Loucy (cell line): ENCODE measurements at regions not wholly inside any gene's neighbourhood (a gene's known extent, or its start where the extent isn't known, plus 50 kb on each side); places are given as distances from the start of the nearest gene placed in this dataset.

Experiments
- H2AFZ ChIP-seq: fragments of 200-600 bp; sonication (generic); 2 replicates; pipeline ENCODE4 v1.6.0; 2016; ENCODE audit warnings: antibody characterized with exemption, mild to moderate bottlenecking, low read length, moderate library complexity
- H3F3A ChIP-seq: fragments of 200-600 bp; 2 replicates; pipeline ENCODE4 v1.6.0; 2016; ENCODE audit warnings: antibody characterized with exemption, low read depth, mild to moderate bottlenecking
- H3K27me3 ChIP-seq: fragments of 200-600 bp; sonication (generic); 2 replicates; pipeline ENCODE4 v1.6.1; 2014; ENCODE audit warnings: low read length, mild to moderate bottlenecking; ENCODE audit not compliant: insufficient read depth, poor library complexity, severe bottlenecking
- H3K36me3 ChIP-seq: fragments of 200-600 bp; sonication (generic); 2 replicates; pipeline ENCODE4 v1.6.1; 2016; ENCODE audit warnings: low read length; ENCODE audit not compliant: insufficient read depth
- H3K4me1 ChIP-seq: fragments of 200-600 bp; sonication (generic); 2 replicates; pipeline ENCODE4 v1.5.1; 2014; ENCODE audit warnings: low read length, mild to moderate bottlenecking; ENCODE audit not compliant: insufficient read depth, poor library complexity, severe bottlenecking
- H3K4me2 ChIP-seq: fragments of 200-600 bp; sonication (generic); 2 replicates; pipeline ENCODE4 v1.6.0; 2014; ENCODE audit warnings: antibody characterized with exemption, low read length, low read depth, mild to moderate bottlenecking; ENCODE audit not compliant: poor library complexity, severe bottlenecking
- H3K4me3 ChIP-seq: fragments of 200-600 bp; sonication (generic); 2 replicates; pipeline ENCODE4 v1.5.1; 2014; ENCODE audit warnings: low read length, mild to moderate bottlenecking, mixed read lengths; ENCODE audit not compliant: poor library complexity, severe bottlenecking
- H3K79me2 ChIP-seq: fragments of 200-600 bp; sonication (generic); 2 replicates; pipeline ENCODE4 v1.6.1; 2014; ENCODE audit warnings: low read length; ENCODE audit not compliant: insufficient read depth
- H3K9ac ChIP-seq: fragments of 200-600 bp; sonication (generic); 2 replicates; pipeline ENCODE4 v1.6.0; 2014; ENCODE audit warnings: mild to moderate bottlenecking, low read depth, low read length, moderate library complexity; ENCODE audit not compliant: poor library complexity, severe bottlenecking
- H3K9me2 ChIP-seq: fragments of 200-600 bp; sonication (generic); replicated peaks from 2 replicates; pipeline ENCODE4 v1.6.1; 2016; ENCODE audit warnings: low read depth, low read length, mixed read lengths
- H3K9me3 ChIP-seq: fragments of 200-600 bp; sonication (generic); 2 replicates; pipeline ENCODE4 v1.6.1; 2014; ENCODE audit warnings: mild to moderate bottlenecking, antibody characterized with exemption, low read length, low read depth; ENCODE audit not compliant: insufficient read depth
- H4K20me1 ChIP-seq: fragments of 200-600 bp; sonication (generic); 2 replicates; pipeline ENCODE4 v1.6.0; 2014; ENCODE audit warnings: antibody characterized with exemption, low read length, mild to moderate bottlenecking; ENCODE audit not compliant: insufficient read depth, poor library complexity, severe bottlenecking
- CTCF ChIP-seq: fragments of 200-600 bp; sonication (generic); conservative IDR thresholded peaks from 2 replicates; pipeline ENCODE4 v1.5.1; 2014; ENCODE audit warnings: mild to moderate bottlenecking, antibody characterized with exemption, low read length
- EZH2phosphoT487 ChIP-seq: fragments of 200-600 bp; IDR thresholded peaks from 2 replicates; pipeline ENCODE4 v1.6.1; 2018; ENCODE audit warnings: antibody characterized with exemption, mild to moderate bottlenecking, moderate library complexity, borderline replicate concordance

GRCh38 chr6:130693944-130694343 lies 133.3 kb upstream of the SMLR1 start:
- no peak overlapping the region for H3K4me3 ChIP-seq
- H3K4me1 ChIP-seq, result no peaks in the 10 kb centered on the region
- no peaks in the 10 kb centered on the region for H4K20me1 ChIP-seq
- H3K9me2 ChIP-seq, result no peaks in the 10 kb centered on the region
- no peaks in the 10 kb centered on the region for H3K79me2 ChIP-seq
- TF ChIP-seq EZH2phosphoT487, result no peak
- TF ChIP-seq CTCF, result no peak
- H3K27me3 ChIP-seq, result no peaks in the 10 kb centered on the region
- H2AFZ ChIP-seq, result no peak overlapping the region
- H3K9me3 ChIP-seq, result no peaks in the 10 kb centered on the region
- no peak overlapping the region for H3K9ac ChIP-seq
- no peaks in the 10 kb centered on the region for H3K36me3 ChIP-seq
- H3F3A ChIP-seq, result no peaks in the 10 kb centered on the region
- H3K4me2 ChIP-seq, result no peak overlapping the region

GRCh38 chr6:130694606-130695005 lies 132.6 kb upstream of the SMLR1 start:
- no peak for TF ChIP-seq EZH2phosphoT487
- no peak overlapping the region for H2AFZ ChIP-seq
- no peaks in the 10 kb centered on the region for H3F3A ChIP-seq
- H3K9ac ChIP-seq, result no peak overlapping the region
- no peak overlapping the region for H3K4me2 ChIP-seq
- no peaks in the 10 kb centered on the region for H3K79me2 ChIP-seq
- H3K36me3 ChIP-seq, result no peaks in the 10 kb centered on the region
- no peaks in the 10 kb centered on the region for H3K9me3 ChIP-seq
- H4K20me1 ChIP-seq, result no peaks in the 10 kb centered on the region
- H3K4me3 ChIP-seq, result no peak overlapping the region
- no peaks in the 10 kb centered on the region for H3K27me3 ChIP-seq
- H3K4me1 ChIP-seq, result no peaks in the 10 kb centered on the region
- H3K9me2 ChIP-seq, result no peaks in the 10 kb centered on the region

GRCh38 chr6:130696806-130697205 lies 130.4 kb upstream of the SMLR1 start:
- H2AFZ ChIP-seq, result no peak overlapping the region
- H3K4me2 ChIP-seq, result no peak overlapping the region
- no peaks in the 10 kb centered on the region for H3K27me3 ChIP-seq
- no peaks in the 10 kb centered on the region for H3F3A ChIP-seq
- TF ChIP-seq CTCF, result no peak
- TF ChIP-seq EZH2phosphoT487, result no peak
- no peaks in the 10 kb centered on the region for H3K9me2 ChIP-seq
- no peak overlapping the region for H3K9ac ChIP-seq
- H3K36me3 ChIP-seq, result no peaks in the 10 kb centered on the region
- no peak overlapping the region for H3K4me3 ChIP-seq
- no peaks in the 10 kb centered on the region for H3K9me3 ChIP-seq
- H3K4me1 ChIP-seq, result no peaks in the 10 kb centered on the region
- H4K20me1 ChIP-seq, result no peaks in the 10 kb centered on the region
- H3K79me2 ChIP-seq, result no peaks in the 10 kb centered on the region

- Histone ChIP-seq H3K36me3 (no peaks in the 10 kb centered on the region), H3K27me3 (no peaks in the 10 kb centered on the region), H2AFZ (no peak overlapping the region), H3K4me2 (no peak overlapping the region), H4K20me1 (no peaks in the 10 kb centered on the region), H3K9ac (no peak overlapping the region), H3K4me1 (no peaks in the 10 kb centered on the region), H3K9me3 (no peaks in the 10 kb centered on the region), H3F3A (no peaks in the 10 kb centered on the region), H3K79me2 (no peaks in the 10 kb centered on the region), H3K9me2 (no peaks in the 10 kb centered on the region), H3K4me3 (no peak overlapping the region)
- no peak for TF ChIP-seq EZH2phosphoT487
- TF ChIP-seq CTCF, result no peak
Measured at GRCh38 chr6:130697271-130697994, 129.8 kb upstream of the SMLR1 start.
